Stimulated activated naive CD4-positive, alpha-beta T cell (primary cell): ENCODE measurements at regions not wholly inside any gene's neighbourhood (a gene's known extent, or its start where the extent isn't known, plus 50 kb on each side); places are given as distances from the start of the nearest gene placed in this dataset.

Experiments
- DNase-seq, 6 experiments: peaks; one replicate each; lab custom pipeline; 2025; lab: John Stamatoyannopoulos, UW

- no peak for DNase-seq
Measured at GRCh38 chr1:36743286-36744005, 260.7 kb upstream of the CSF3R start.

- DNase-seq: no peak
Measured at GRCh38 chr1:36741066-36741465, 258.4 kb upstream of the CSF3R start.

DNA sequence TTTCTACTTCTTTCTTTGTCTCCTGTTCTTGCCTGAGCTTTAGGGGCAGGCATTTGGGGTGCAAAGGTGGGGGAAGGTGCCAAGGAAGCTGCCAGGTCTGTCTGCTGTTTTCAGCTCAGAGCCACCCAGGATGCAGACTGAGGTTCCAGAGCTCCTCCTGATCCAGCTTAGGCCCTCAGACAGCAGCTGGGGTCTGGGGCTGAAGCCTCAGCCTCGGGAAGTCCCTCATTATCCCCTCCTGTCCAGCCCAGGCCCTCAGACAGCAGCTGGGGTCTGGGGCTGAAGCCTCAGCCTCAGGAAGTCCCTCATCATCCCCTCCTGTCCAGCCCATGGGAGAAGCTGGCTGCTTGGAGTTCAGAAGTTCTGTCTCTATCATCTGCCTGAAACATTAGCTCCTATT lies 257.7 kb upstream of the CSF3R start:
- no peak for DNase-seq

- no peak for DNase-seq
Measured at GRCh38 chr1:36739703-36740289, 257.1 kb upstream of the CSF3R start.

- DNase-seq: no peak
Measured at GRCh38 chr1:36738245-36738644, 255.5 kb upstream of the CSF3R start.

GRCh38 chr1:36737767-36738166 lies 255.1 kb upstream of the CSF3R start:
- no peak for DNase-seq

- DNase-seq: no peak
Measured at GRCh38 chr1:36737038-36737555, 254.4 kb upstream of the CSF3R start.

GRCh38 chr1:36735939-36736730 lies 253.4 kb upstream of the CSF3R start:
- DNase-seq: no peak

DNA sequence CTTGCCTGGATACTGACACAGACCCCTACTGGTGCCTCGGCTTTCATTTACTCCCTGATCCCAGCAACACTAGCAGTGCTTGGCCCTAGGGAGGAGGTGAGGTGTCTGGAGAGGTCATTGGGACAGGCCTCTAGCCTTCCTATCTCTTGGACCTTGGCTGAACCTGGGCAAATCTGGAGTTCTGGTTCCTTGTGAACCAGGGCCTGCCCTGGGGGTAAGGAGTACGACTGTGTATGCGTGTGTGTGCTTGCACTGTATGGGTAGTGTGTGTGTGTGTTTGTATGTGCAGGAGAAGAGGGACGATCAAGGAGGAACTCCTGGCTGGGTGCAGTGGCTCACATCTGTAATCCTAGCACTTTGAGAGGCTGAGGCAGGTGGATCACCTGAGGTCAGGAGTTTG lies 252.7 kb upstream of the CSF3R start:
- no peak for DNase-seq

- DNase-seq: no peak
Measured at GRCh38 chr1:36734356-36734755, 251.6 kb upstream of the CSF3R start.

DNA sequence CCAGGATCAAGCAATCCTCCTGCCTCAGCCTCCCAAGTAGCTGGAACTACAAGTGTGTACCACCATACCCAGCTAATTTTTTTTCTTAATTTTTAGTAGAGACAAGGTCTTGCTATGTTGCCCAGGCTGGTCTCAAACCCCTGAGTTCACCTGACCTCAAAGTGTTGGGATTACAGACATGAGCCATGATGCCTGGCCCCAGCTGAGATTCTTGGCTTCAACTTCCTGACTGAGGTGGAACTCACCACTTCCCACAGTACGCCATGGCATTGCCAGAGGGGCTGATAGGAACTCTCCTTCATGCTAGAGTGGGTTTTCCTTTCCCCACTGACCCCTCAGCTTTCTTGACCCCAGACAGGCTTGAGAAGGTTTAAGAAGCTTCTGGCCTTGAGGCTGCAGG lies 251.0 kb upstream of the CSF3R start:
- no peak for DNase-seq

- DNase-seq: no peak
Measured at GRCh38 chr1:36732015-36732356, 249.3 kb upstream of the CSF3R start.

GRCh38 chr1:36731226-36732014 lies 248.7 kb upstream of the CSF3R start:
- no peak for DNase-seq

- DNase-seq: no peak
Measured at GRCh38 chr1:36730599-36730998, 247.9 kb upstream of the CSF3R start.

DNA sequence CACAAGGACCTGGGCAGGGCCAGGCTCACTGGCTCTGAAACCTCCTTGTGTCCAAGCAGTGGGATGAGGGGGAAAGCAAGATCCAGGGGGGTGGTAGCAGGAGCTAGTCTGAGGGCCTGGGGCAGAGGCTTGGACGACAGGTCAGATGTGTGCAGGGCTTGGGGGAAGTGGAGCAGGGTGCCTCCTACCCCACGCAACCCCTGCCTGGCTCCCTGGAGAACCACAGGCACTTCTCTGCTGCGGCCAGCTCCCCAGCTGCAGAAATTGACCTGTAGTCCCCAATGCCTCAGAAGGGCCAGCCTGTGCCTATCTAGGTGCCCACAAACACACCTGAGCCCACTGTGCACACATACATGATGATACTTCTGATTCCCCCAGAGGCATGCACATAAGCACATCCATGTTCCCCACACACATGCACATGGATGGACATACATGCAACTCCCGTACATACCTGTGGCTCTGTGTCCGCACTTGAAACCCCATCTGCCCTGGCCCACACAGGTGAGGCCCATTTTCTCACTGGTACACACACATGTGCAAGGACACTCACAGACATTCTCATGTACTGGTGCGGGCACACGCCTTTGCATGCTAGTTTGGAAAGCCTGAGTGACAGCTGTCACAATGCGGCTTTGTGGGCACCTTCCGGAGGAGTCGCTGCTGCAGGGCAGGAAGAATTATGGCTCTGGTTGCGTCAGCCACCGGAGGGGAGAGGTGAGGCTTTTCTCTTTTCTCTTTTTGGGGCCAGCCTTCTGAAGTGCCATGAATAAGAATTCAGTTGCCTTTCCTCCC lies 247.2 kb upstream of the CSF3R start:
- no peak for DNase-seq

DNA sequence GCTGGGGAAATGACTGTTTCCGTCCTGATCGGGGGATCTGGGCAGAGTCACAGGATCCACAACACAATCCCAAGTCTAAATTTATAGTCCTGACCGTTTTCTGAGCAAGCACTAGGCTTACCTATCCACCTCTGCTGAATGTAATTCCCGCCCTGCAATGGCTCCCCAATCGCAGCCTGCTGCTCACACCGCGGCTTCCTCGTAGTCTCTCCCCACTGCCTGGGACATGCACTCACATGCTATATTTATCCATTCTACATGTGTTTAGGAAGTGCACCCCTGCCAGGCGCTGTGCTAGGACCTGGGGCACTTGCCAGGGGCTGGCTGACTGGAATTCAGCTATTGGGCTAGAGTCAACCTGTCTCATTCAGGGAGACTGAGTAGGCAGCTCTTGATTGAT lies 246.6 kb upstream of the CSF3R start:
- DNase-seq: peak in 1 of 6 experiments; percentile 1

DNA sequence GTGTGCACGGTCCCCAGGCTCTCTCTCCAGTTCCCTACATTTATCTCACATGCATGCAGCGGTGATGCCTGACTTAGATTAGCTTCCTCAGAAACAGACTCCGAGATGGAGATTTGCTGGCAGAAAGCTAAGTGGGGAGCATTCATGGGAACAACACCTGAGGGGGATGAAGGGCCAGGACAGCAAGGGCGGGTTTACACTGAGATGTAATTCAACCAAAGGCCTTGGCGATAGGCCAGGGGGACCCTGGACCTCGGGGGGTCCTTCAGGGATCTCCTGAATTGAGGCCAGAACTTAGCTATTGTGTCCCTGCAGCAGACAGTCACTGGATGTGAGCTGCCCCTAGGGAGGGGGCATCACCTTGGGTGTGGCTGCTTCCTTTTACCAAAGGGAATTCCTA lies 246.1 kb upstream of the CSF3R start:
- no peak for DNase-seq

- no peak for DNase-seq
Measured at GRCh38 chr1:36728051-36728450, 245.3 kb upstream of the CSF3R start.

DNA sequence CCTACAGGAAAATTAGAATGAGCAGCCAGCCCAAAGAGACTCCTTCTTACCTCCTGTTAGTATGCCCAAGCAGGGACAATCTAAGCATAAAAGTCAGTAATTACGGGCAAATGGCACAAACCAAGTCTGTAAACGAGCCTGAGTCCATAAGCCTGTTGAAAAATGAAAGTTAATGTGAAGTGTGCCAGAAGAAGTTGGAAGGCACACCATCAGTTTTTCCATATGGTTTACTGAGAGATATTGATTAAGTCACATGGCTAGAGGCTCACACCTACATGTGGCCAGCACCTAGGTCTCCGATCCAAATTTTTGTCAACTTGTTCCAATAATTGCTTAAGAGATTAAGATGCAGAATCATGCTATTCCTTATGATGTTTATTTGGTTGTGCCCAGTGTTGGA lies 242.4 kb upstream of the CSF3R start:
- DNase-seq: no peak

DNA sequence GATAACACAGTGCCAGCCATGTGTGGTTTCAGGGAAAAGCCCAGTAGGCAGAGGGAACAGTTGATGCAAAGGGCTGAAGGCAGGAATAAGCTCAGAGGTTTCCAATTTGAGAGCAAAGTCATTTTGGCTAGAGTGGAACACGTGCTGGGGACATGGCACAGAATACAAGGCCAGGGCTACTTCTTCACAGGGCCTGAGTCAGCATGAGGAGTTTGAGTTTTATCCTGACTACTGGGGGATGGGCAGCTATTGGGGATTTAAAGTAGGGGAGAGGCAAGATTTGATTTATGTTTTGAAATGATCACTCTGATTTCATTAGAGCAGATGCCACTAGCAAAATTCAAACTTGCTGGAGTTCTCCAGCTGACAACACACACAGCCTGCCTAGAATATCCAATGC lies 241.1 kb upstream of the CSF3R start:
- no peak for DNase-seq

GRCh38 chr1:36722871-36723270 lies 240.2 kb upstream of the CSF3R start:
- DNase-seq: no peak
